Parathyroid adenoma (tissue), 2 donors: ENCODE measurements at regions not wholly inside any gene's neighbourhood (a gene's known extent, or its start where the extent isn't known, plus 50 kb on each side); places are given as distances from the start of the nearest gene placed in this dataset.
"Not testable (repeated sequence)": the region's sequence is repeated elsewhere in the genome, so short reads cannot be mapped to it uniquely, and the experiment has no call there.

ENCODE experiments used
- H2AFZ ChIP-seq: fragments of 300-600 bp; sonication (generic); one replicate; pipeline ENCODE4 v1.7.0; 2017; ENCODE audit warnings: antibody characterized with exemption, mild to moderate bottlenecking
- H3K27ac ChIP-seq: fragments of 300-600 bp; sonication (generic); one replicate; pipeline ENCODE4 v1.7.0; 2017
- H3K27me3 ChIP-seq: fragments of 300-600 bp; sonication (generic); one replicate; pipeline ENCODE4 v1.7.0; 2017; ENCODE audit warnings: low read length; ENCODE audit not compliant: control insufficient read depth, insufficient read depth
- H3K36me3 ChIP-seq: fragments of 300-600 bp; sonication (generic); one replicate; pipeline ENCODE4 v1.7.0; 2017; ENCODE audit warnings: low read length; ENCODE audit not compliant: control insufficient read depth, insufficient read depth
- H3K4me1 ChIP-seq: fragments of 300-600 bp; sonication (generic); one replicate; pipeline ENCODE4 v1.7.0; 2017; ENCODE audit warnings: control low read depth
- H3K4me2 ChIP-seq: fragments of 300-600 bp; sonication (generic); one replicate; pipeline ENCODE4 v1.7.0; 2017; ENCODE audit warnings: low read length
- H3K4me3 ChIP-seq: fragments of 300-600 bp; sonication (generic); one replicate; pipeline ENCODE4 v1.7.0; 2017; ENCODE audit warnings: low read depth, low read length
- H3K79me2 ChIP-seq: fragments of 300-600 bp; sonication (generic); one replicate; pipeline ENCODE4 v1.7.0; 2017; ENCODE audit warnings: control low read depth
- H3K9ac ChIP-seq: fragments of 300-600 bp; sonication (generic); one replicate; pipeline ENCODE4 v1.7.0; 2017; ENCODE audit warnings: mild to moderate bottlenecking
- H3K9me3 ChIP-seq: fragments of 300-600 bp; sonication (generic); one replicate; pipeline ENCODE4 v1.7.0; 2017; ENCODE audit warnings: low read length; ENCODE audit not compliant: control insufficient read depth
- CTCF ChIP-seq: fragments of 300-600 bp; sonication (generic); IDR thresholded peaks from one replicate; pipeline ENCODE4 v1.7.0; 2017; ENCODE audit warnings: antibody characterized with exemption, mild to moderate bottlenecking
- donor health status: primary hyperparathyroidism.

- no peaks in the 10 kb centered on the region for H3K9me3 ChIP-seq
- no peak overlapping the region for H2AFZ ChIP-seq
- H3K9ac ChIP-seq: no peak overlapping the region
- no peak overlapping the region for H3K4me2 ChIP-seq
- no peaks in the 10 kb centered on the region for H3K27me3 ChIP-seq
- no peaks in the 10 kb centered on the region for H3K36me3 ChIP-seq
- no peak overlapping the region for H3K27ac ChIP-seq
- H3K79me2 ChIP-seq: no peaks in the 10 kb centered on the region
- H3K4me1 ChIP-seq: no peaks in the 10 kb centered on the region
- TF ChIP-seq CTCF: no peak
- no peak overlapping the region for H3K4me3 ChIP-seq
These were observed 362.7 kb downstream of the RND3 start for GRCh38 chr2:150124739-150125138.

GRCh38 chr2:150122871-150123613 is 364.4 kb downstream of the RND3 start:
- Histone ChIP-seq H2AFZ (no peak overlapping the region), H3K4me2 (no peak overlapping the region), H3K4me1 (no peaks in the 10 kb centered on the region), H3K9ac (no peak overlapping the region), H3K27me3 (no peaks in the 10 kb centered on the region), H3K27ac (no peak overlapping the region), H3K4me3 (no peak overlapping the region), H3K9me3 (no peaks in the 10 kb centered on the region), H3K36me3 (no peaks in the 10 kb centered on the region), H3K79me2 (no peaks in the 10 kb centered on the region)
- no peak for TF ChIP-seq CTCF

GRCh38 chr2:150122156-150122555 is 365.3 kb downstream of the RND3 start:
- Histone ChIP-seq H3K9me3 (no peaks in the 10 kb centered on the region), H3K4me1 (no peaks in the 10 kb centered on the region), H3K9ac (no peak overlapping the region), H3K36me3 (no peaks in the 10 kb centered on the region), H3K4me2 (no peak overlapping the region), H3K4me3 (no peak overlapping the region), H2AFZ (no peak overlapping the region), H3K79me2 (no peaks in the 10 kb centered on the region), H3K27me3 (no peaks in the 10 kb centered on the region), H3K27ac (no peak overlapping the region)
- no peak for TF ChIP-seq CTCF

GRCh38 chr2:150120326-150120955 is 367.0 kb downstream of the RND3 start:
- Histone ChIP-seq H3K27ac (no peak overlapping the region), H3K79me2 (no peaks in the 10 kb centered on the region), H3K4me2 (no peak overlapping the region), H3K27me3 (no peaks in the 10 kb centered on the region), H3K4me3 (no peak overlapping the region), H3K4me1 (no peaks in the 10 kb centered on the region), H3K9me3 (no peaks in the 10 kb centered on the region), H3K9ac (no peak overlapping the region), H3K36me3 (no peaks in the 10 kb centered on the region), H2AFZ (no peak overlapping the region)
- TF ChIP-seq CTCF: no peak

GRCh38 chr2:150119819-150120218 is 367.6 kb downstream of the RND3 start:
- no peaks in the 10 kb centered on the region for H3K27me3 ChIP-seq
- H3K9me3 ChIP-seq: no peaks in the 10 kb centered on the region
- no peak overlapping the region for H3K27ac ChIP-seq
- H3K36me3 ChIP-seq: no peaks in the 10 kb centered on the region
- no peak overlapping the region for H3K4me3 ChIP-seq
- no peak overlapping the region for H3K9ac ChIP-seq
- H3K4me2 ChIP-seq: no peak overlapping the region
- no peak overlapping the region for H2AFZ ChIP-seq
- no peaks in the 10 kb centered on the region for H3K4me1 ChIP-seq
- TF ChIP-seq CTCF: no peak
- no peaks in the 10 kb centered on the region for H3K79me2 ChIP-seq

- not testable (repeated sequence) for H3K9ac ChIP-seq, H3K79me2 ChIP-seq, H3K27ac ChIP-seq, H3K4me3 ChIP-seq, H3K36me3 ChIP-seq, H2AFZ ChIP-seq, H3K4me2 ChIP-seq, H3K27me3 ChIP-seq, H3K9me3 ChIP-seq, H3K4me1 ChIP-seq
These were observed 373.4 kb downstream of the RND3 start for GRCh38 chr2:150114089-150114488.
